ENCODE measurements at regions not wholly inside any gene's neighbourhood (a gene's known extent, or its start where the extent isn't known, plus 50 kb on each side); places are given as distances from the start of the nearest gene placed in this dataset.

GRCh38 chr1:36620142-36620541, 137.4 kb upstream of the CSF3R start:
- H3K4me3 ChIP-seq (ENCODE audit: extremely low read depth in 1 of 4, insufficient read depth in 2 of 4, low read depth in 3 of 4, low read length in 4 of 4): no peak overlapping the region
- H3K4ac ChIP-seq (replicated peaks; ENCODE audit: insufficient read length, low read depth, low read length): no peak overlapping the region
- DNase-seq (ENCODE audit: low read depth in 1 of 2, low spot score in 2 of 2) (no peak), FAIRE-seq (no peak)
- H3K9me3 ChIP-seq (ENCODE audit: insufficient read depth in 2 of 2, low read depth in 1 of 2, low read length in 1 of 2): peaks cover 11 to 14% of the 10 kb centered on the region in 2 experiments
- POLR2A ChIA-PET (ENCODE audit: partially characterized antibody): no interaction called here
- no peak overlapping the region for H3K27ac ChIP-seq (ENCODE audit: low read depth, low read length)
- no peak overlapping the region for H2AK5ac ChIP-seq (ENCODE audit: low read depth, low read length)
- no peak overlapping the region for H3K56ac ChIP-seq (replicated peaks; ENCODE audit: insufficient read length, low read depth, low read length)
- H2AFZ ChIP-seq (ENCODE audit: low read length): no peak overlapping the region
- no peak overlapping the region for H2BK120ac ChIP-seq (replicated peaks; ENCODE audit: low read depth, low read length)
- TF ChIP-seq NANOG (IDR thresholded peaks at IDR 0.05; ENCODE audit: insufficient read depth, low read depth, low read length, poor library complexity, severe bottlenecking) (no peak), MAFK (IDR thresholded peaks at IDR 0.05; ENCODE audit: low read depth, low read length) (peak; percentile 70)
- CTCF ChIA-PET (ENCODE audit: partially characterized antibody): interaction anchor here (1.0 to 25.9 kb wide), 5 partner anchors 12 to 105 kb away, joined by 3 to 303 read pairs (median 3); no protein-coding TSS in a partner anchor
- H4K8ac ChIP-seq (ENCODE audit: extremely low read depth, insufficient read depth, low read length): no peak overlapping the region
- no peak overlapping the region for H2BK20ac ChIP-seq (ENCODE audit: low read length)
- WGBS, 2 experiments (ENCODE audit: extremely low coverage in 1 of 2, insufficient coverage in 1 of 2, insufficient read length in 1 of 2, insufficient replicate concordance in 2 of 2, low coverage in 1 of 2, low lambda C conversion rate in 2 of 2, missing lambda C conversion rate in 1 of 2): 80% methylated on average over 5 of the region's 5 CpGs; no CpG with 5 or more reads in 1 of the 2 experiments
- no peak overlapping the region for H4K5ac ChIP-seq (ENCODE audit: insufficient read length, low read depth, low read length)
- H2BK15ac ChIP-seq (ENCODE audit: low read length): no peak overlapping the region
- H3K18ac ChIP-seq (ENCODE audit: extremely low read depth, low read length): no peak overlapping the region
- peaks cover 0 to 6% (median 5%) of the 10 kb centered on the region in 4 experiments; a peak in 6 of 7 replicates for H3K4me1 ChIP-seq (replicated peaks in 1 of 4; ENCODE audit: control insufficient read depth in 3 of 4, insufficient read depth in 4 of 4, low read length in 3 of 4)
- no peak overlapping the region for H3K14ac ChIP-seq (ENCODE audit: insufficient read length)
- no peaks in the 10 kb centered on the region for H3K79me1 ChIP-seq (ENCODE audit: low read depth, low read length)
- H3K23me2 ChIP-seq (ENCODE audit: low read depth, low read length): no peaks in the 10 kb centered on the region
- no peak overlapping the region for H3K9ac ChIP-seq (replicated peaks in 1 of 4; ENCODE audit: extremely low read depth in 1 of 4, low read depth in 3 of 4, low read length in 3 of 4)
- no peaks in the 10 kb centered on the region for H3K36me3 ChIP-seq (ENCODE audit: control insufficient read depth in 2 of 4, insufficient read depth in 4 of 4, low read length in 3 of 4)
- H3K27me3 ChIP-seq (replicated peaks in 1 of 4; ENCODE audit: control insufficient read depth in 3 of 4, extremely low read depth in 1 of 4, insufficient read depth in 3 of 4, low read length in 3 of 4): 0 out of 7 replicates have a peak, but pooled peaks cover 0 to 2% (median 0%) of the 10 kb centered on the region in 4 experiments
- no peak overlapping the region for H2BK5ac ChIP-seq (ENCODE audit: low read depth, low read length)
- no peak overlapping the region for H2BK12ac ChIP-seq (ENCODE audit: low read depth, low read length)
- no peak overlapping the region for H3K4me2 ChIP-seq (ENCODE audit: insufficient read depth in 1 of 2, low read depth in 2 of 2, low read length in 2 of 2)
- H4K91ac ChIP-seq (replicated peaks; ENCODE audit: insufficient read length, low read length): no peak overlapping the region
- H3K23ac ChIP-seq (ENCODE audit: insufficient read length): no peak overlapping the region
- peaks cover 0 to 4% of the 10 kb centered on the region in 2 experiments for H4K20me1 ChIP-seq (replicated peaks in 1 of 2; ENCODE audit: control insufficient read depth in 1 of 2, insufficient read depth in 2 of 2, low read length in 2 of 2)
- H3K79me2 ChIP-seq (ENCODE audit: control insufficient read depth in 1 of 2, insufficient read depth in 2 of 2, low read length in 2 of 2): no peaks in the 10 kb centered on the region

Measured in H1 (cell line).